H9 (cell line): ENCODE measurements at regions not wholly inside any gene's neighbourhood (a gene's known extent, or its start where the extent isn't known, plus 50 kb on each side); places are given as distances from the start of the nearest gene placed in this dataset.

Experiments
- DNase-seq: peaks from one replicate; pipeline ENCODE4 v3.0.0-alpha.2; 2017
- H2AFZ ChIP-seq: one replicate; pipeline ENCODE4 v1.6.1; 2013; ENCODE audit warnings: mild to moderate bottlenecking, low read length, control low read depth, moderate library complexity
- H2AK5ac ChIP-seq: 2 replicates; pipeline ENCODE4 v1.6.1; 2013; ENCODE audit warnings: low read length, control low read depth, mixed read lengths; ENCODE audit not compliant: insufficient read length
- H2BK120ac ChIP-seq: one replicate; pipeline ENCODE4 v1.6.1; 2013; ENCODE audit warnings: low read depth, mild to moderate bottlenecking, low read length, control low read depth, inconsistent platforms; ENCODE audit not compliant: poor library complexity, severe bottlenecking
- H2BK12ac ChIP-seq: 2 replicates; pipeline ENCODE4 v1.6.1; 2013; ENCODE audit warnings: low read length, control low read depth, mixed read lengths, low read depth; ENCODE audit not compliant: insufficient read length
- H2BK15ac ChIP-seq: 2 replicates; pipeline ENCODE4 v1.6.1; 2013; ENCODE audit warnings: low read depth, low read length, control low read depth
- H2BK20ac ChIP-seq: one replicate; pipeline ENCODE4 v1.6.1; 2013; ENCODE audit warnings: low read depth, mild to moderate bottlenecking, low read length, control low read depth, inconsistent platforms; ENCODE audit not compliant: poor library complexity, severe bottlenecking
- H2BK5ac ChIP-seq: 2 replicates; pipeline ENCODE4 v1.6.1; 2013; ENCODE audit warnings: low read length, control low read depth, mixed read lengths; ENCODE audit not compliant: insufficient read length
- H3K14ac ChIP-seq: 2 replicates; pipeline ENCODE4 v1.6.1; 2013; ENCODE audit warnings: low read length, control low read depth; ENCODE audit not compliant: insufficient read depth
- H3K18ac ChIP-seq: 2 replicates; pipeline ENCODE4 v1.6.1; 2013; ENCODE audit warnings: low read depth, mild to moderate bottlenecking, mixed read lengths, low read length, control low read depth; ENCODE audit not compliant: insufficient read length
- H3K23ac ChIP-seq: 2 replicates; pipeline ENCODE4 v1.6.1; 2013; ENCODE audit warnings: low read length, control low read depth, mixed read lengths, low read depth; ENCODE audit not compliant: insufficient read length
- H3K23me2 ChIP-seq: 2 replicates; pipeline ENCODE4 v1.6.1; 2013; ENCODE audit warnings: low read depth, mild to moderate bottlenecking, mixed read lengths, low read length, control low read depth; ENCODE audit not compliant: insufficient read length, poor library complexity, severe bottlenecking
- H3K27ac ChIP-seq: 2 replicates; pipeline ENCODE4 v1.5.1; 2013; ENCODE audit warnings: low read length, control low read depth, mixed read lengths, low read depth; ENCODE audit not compliant: insufficient read length
- H3K27me3 ChIP-seq: 2 replicates; pipeline ENCODE4 v1.6.1; 2013; ENCODE audit warnings: low read length, control low read depth, inconsistent platforms; ENCODE audit not compliant: insufficient read depth
- H3K4ac ChIP-seq: 2 replicates; pipeline ENCODE4 v1.6.1; 2013; ENCODE audit warnings: low read depth, mild to moderate bottlenecking, control low read depth, inconsistent platforms, low read length, moderate library complexity
- H3K4me1 ChIP-seq: 2 replicates; pipeline ENCODE4 v1.6.1; 2013; ENCODE audit warnings: low read length, control low read depth, inconsistent platforms; ENCODE audit not compliant: insufficient read depth
- H3K4me2 ChIP-seq: 2 replicates; pipeline ENCODE4 v1.6.1; 2013; ENCODE audit warnings: low read length, control low read depth, mixed read lengths; ENCODE audit not compliant: insufficient read length, insufficient read depth
- H3K56ac ChIP-seq: 2 replicates; pipeline ENCODE4 v1.6.1; 2013; ENCODE audit warnings: low read depth, mild to moderate bottlenecking, mixed read lengths, low read length, control low read depth; ENCODE audit not compliant: insufficient read length
- H3K79me1 ChIP-seq: 2 replicates; pipeline ENCODE4 v1.6.1; 2013; ENCODE audit warnings: low read depth, mild to moderate bottlenecking, moderate library complexity, low read length, control low read depth, inconsistent platforms; ENCODE audit not compliant: insufficient read depth, poor library complexity, severe bottlenecking
- H3K79me2 ChIP-seq: 2 replicates; pipeline ENCODE4 v1.6.1; 2013; ENCODE audit warnings: low read length, control low read depth, inconsistent platforms; ENCODE audit not compliant: insufficient read depth
- H3K9ac ChIP-seq: 2 replicates; pipeline ENCODE4 v1.6.1; 2013; ENCODE audit warnings: low read length, control low read depth, mixed read lengths; ENCODE audit not compliant: insufficient read length; ENCODE audit errors: extremely low read depth
- H3K9me3 ChIP-seq: one replicate; pipeline ENCODE4 v1.6.1; 2013; ENCODE audit warnings: low read depth, low read length, inconsistent platforms; ENCODE audit not compliant: control insufficient read depth
- H3T11ph ChIP-seq: one replicate; pipeline ENCODE4 v1.6.1; 2013; ENCODE audit warnings: mild to moderate bottlenecking, low read length, control low read depth, inconsistent platforms
- H4K20me1 ChIP-seq: one replicate; pipeline ENCODE4 v1.6.1; 2013; ENCODE audit not compliant: control insufficient read depth, insufficient read length, insufficient read depth
- H4K5ac ChIP-seq: 2 replicates; pipeline ENCODE4 v1.6.1; 2013; ENCODE audit warnings: low read depth, mild to moderate bottlenecking, mixed read lengths, low read length, control low read depth; ENCODE audit not compliant: insufficient read length
- H4K8ac ChIP-seq: replicated peaks from 2 replicates; pipeline ENCODE4 v1.6.1; 2013; ENCODE audit warnings: low read length, control low read depth, mixed read lengths, low read depth; ENCODE audit not compliant: insufficient read length
- H4K91ac ChIP-seq: 2 replicates; pipeline ENCODE4 v1.6.1; 2013; ENCODE audit warnings: low read depth, mild to moderate bottlenecking, moderate library complexity, mixed read lengths, low read length, control low read depth; ENCODE audit not compliant: insufficient read length
- H3K27ac Mint-ChIP-seq, 3 experiments: 2 replicates in 2 of 3; 3 replicates in 1 of 3; pipeline ENCODE4 v1.8.0; 2020 to 2021; ENCODE audit warnings: mixed read lengths in 3 of 3, mild to moderate bottlenecking in 1 of 3, moderate library complexity in 1 of 3
- H3K27me3 Mint-ChIP-seq: 2 replicates; pipeline ENCODE4 v1.8.0; 2021; ENCODE audit warnings: low read depth, mild to moderate bottlenecking, moderate library complexity, mixed read lengths
- H3K36me3 Mint-ChIP-seq, 3 experiments: 2 replicates in 2 of 3; 3 replicates in 1 of 3; pipeline ENCODE4 v1.8.0; 2020 to 2021; ENCODE audit warnings: low read depth in 3 of 3, mixed read lengths in 3 of 3; ENCODE audit not compliant: insufficient read depth in 1 of 3
- H3K4me1 Mint-ChIP-seq, 2 experiments: 2 replicates each; pipeline ENCODE4 v1.8.0; 2020; ENCODE audit warnings: mixed read lengths in 2 of 2
- H3K4me3 Mint-ChIP-seq, 2 experiments: 2 replicates in 1 of 2; 3 replicates in 1 of 2; pipeline ENCODE4 v1.8.0; 2020 to 2021; ENCODE audit warnings: mild to moderate bottlenecking in 2 of 2, mixed read lengths in 2 of 2, moderate library complexity in 1 of 2
- H3K9me3 Mint-ChIP-seq, 2 experiments: 2 replicates in 1 of 2; 3 replicates in 1 of 2; pipeline ENCODE4 v1.8.0; 2020; ENCODE audit warnings: mild to moderate bottlenecking in 2 of 2, mixed read lengths in 2 of 2, moderate library complexity in 1 of 2
- CTCF ChIP-seq: fragments of 200-600 bp; sonication (generic); conservative IDR thresholded peaks from 3 replicates; pipeline ENCODE4 v1.8.0; 2021; ENCODE audit warnings: antibody characterized with exemption, mild to moderate bottlenecking
- WGBS: extraction: QIAGEN DNeasy Blood & Tissue Kit; methylation state at CpG from one replicate; pipeline ENCODE4 v1.1.7; 2013; ENCODE audit warnings: missing lambda C conversion rate, low lambda C conversion rate, mixed read lengths; ENCODE audit not compliant: insufficient read length; ENCODE audit errors: extremely low coverage; 5-methylcytosine and 5-hydroxymethylcytosine counted together

GRCh38 chr7:50185951-50186682 is 93.1 kb upstream of the ZPBP start:
- Histone ChIP-seq H2BK12ac (no peak overlapping the region), H2BK5ac (no peak overlapping the region), H2BK120ac (no peak overlapping the region), H2AFZ (no peak overlapping the region), H3K79me1 (no peaks in the 10 kb centered on the region), H3K27me3 (no peaks in the 10 kb centered on the region), H4K8ac (no peak overlapping the region), H2BK20ac (no peak overlapping the region), H3K23ac (no peak overlapping the region), H3T11ph (no peak overlapping the region), H3K4me1 (peaks cover 7% of the 10 kb centered on the region; the same call in 1 of the 2 replicates), H2AK5ac (no peak overlapping the region), H3K4me2 (no peak overlapping the region), H4K20me1 (no peaks in the 10 kb centered on the region), H4K5ac (no peak overlapping the region), H3K18ac (no peak overlapping the region), H3K79me2 (no peaks in the 10 kb centered on the region), H3K27ac (no peak overlapping the region), H3K9me3 (no peaks in the 10 kb centered on the region), H3K23me2 (no peaks in the 10 kb centered on the region), H4K91ac (no peak overlapping the region), H3K9ac (no peak overlapping the region), H2BK15ac (no peak overlapping the region), H3K4ac (no peak overlapping the region), H3K56ac (no peak overlapping the region), H3K14ac (no peak overlapping the region)
- Mint-ChIP-seq H3K27ac (no peak overlapping the region), H3K9me3 (peaks cover 0 to 2% of the 10 kb centered on the region in 2 experiments; a peak in 2 of 5 replicates), H3K36me3 (no peaks in the 10 kb centered on the region; a peak in 1 of 7 replicates), H3K4me1 (peaks cover 8% of the 10 kb centered on the region in 2 experiments), H3K4me3 (no peak overlapping the region), H3K27me3 (no peaks in the 10 kb centered on the region; the same call in none of the 2 replicates)
- no peak for TF ChIP-seq CTCF
- DNase-seq = no peak
- WGBS = no CpG with 5 or more reads among the region's 8 CpGs
